ENCODE measurements at regions not wholly inside any gene's neighbourhood (a gene's known extent, or its start where the extent isn't known, plus 50 kb on each side); places are given as distances from the start of the nearest gene placed in this dataset.
A peak's percentile ranks its signal among the peaks of the same experiment; 100 is the strongest.

DNA sequence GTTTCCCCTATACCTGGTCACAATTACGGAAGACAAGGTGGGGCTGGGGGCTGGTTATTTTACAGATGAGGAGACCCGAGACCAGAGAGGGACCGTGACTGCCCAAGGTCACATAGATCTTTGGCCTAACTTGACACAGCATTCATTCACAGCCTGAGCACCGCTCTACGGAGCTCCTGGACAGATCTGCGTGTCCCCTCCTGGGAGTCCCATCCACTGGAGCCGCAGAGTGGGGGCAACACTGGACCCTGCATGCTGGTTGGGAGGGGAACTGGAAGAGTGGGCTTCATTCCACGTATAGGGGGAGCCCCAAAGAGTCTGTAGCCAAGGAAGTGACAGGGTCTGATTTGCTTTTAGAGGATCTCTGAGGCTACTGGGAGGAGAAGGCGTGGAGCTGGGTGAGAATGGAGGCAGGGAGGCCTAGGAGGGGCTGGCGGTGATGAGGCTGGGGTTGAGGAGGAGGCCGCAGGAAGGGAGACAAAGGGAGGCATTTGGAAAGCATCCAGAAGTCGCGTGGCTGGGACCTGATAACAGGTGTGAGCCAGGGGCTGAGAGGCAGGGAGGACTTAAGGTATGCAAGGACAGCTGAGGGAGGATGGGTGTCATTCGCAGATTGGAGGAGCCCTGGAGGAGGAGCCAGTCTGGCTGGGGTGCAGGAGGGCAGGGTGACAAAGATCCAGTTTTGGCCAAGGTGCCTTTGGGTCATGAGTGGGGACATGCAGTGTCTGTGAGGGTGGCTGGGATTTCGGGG, 64.3 kb upstream of the IER5L start:
- dilution Hi-C loops (cut with HindIII; ENCODE audit: low sequenced_read_pairs, unreplicated experiment) (no loop called here), intact Hi-C loops (cut with micrococcal nuclease) (no loop called here), in situ Hi-C loops (cut with MboI; ENCODE audit: low sequenced_read_pairs) (no loop called here)
- no peak for DNase-seq
- no peak overlapping the region for H3K9ac ChIP-seq (ENCODE audit: low read depth, low read length)
- H3K4me1 ChIP-seq (ENCODE audit: control insufficient read depth, insufficient read depth, low read length), result peaks cover 10% of the 10 kb centered on the region; the same call in 1 of the 2 replicates
- 81% methylated on average over 5 of the region's 15 CpGs; no CpG with 5 or more reads in 1 of the 2 experiments for WGBS, 2 experiments (ENCODE audit: extremely low coverage in 2 of 2, insufficient read length in 1 of 2)
- H3K14ac ChIP-seq (replicated peaks; ENCODE audit: low read depth, low read length), result no peak overlapping the region
- no peak overlapping the region; the same call in 1 of the 2 replicates for H2AK5ac ChIP-seq (ENCODE audit: low read depth, low read length)
- H3K79me1 ChIP-seq (ENCODE audit: low read depth in 1 of 2, low read length in 2 of 2), result no peaks in the 10 kb centered on the region
- TF ChIP-seq SMC3 (IDR thresholded peaks at IDR 0.05; ENCODE audit: low read depth, low read length) (no peak), POLR2A (IDR thresholded peaks at IDR 0.05; ENCODE audit: low read depth, low read length) (no peak), BHLHE40 (IDR thresholded peaks at IDR 0.05; ENCODE audit: low read depth, low read length) (no peak), RFX5 (IDR thresholded peaks at IDR 0.05; ENCODE audit: low read depth, low read length) (no peak), CEBPB (IDR thresholded peaks at IDR 0.05; ENCODE audit: low read depth, low read length) (no peak), MAZ (IDR thresholded peaks at IDR 0.05; ENCODE audit: borderline replicate concordance, low read depth, low read length) (no peak), MAFK (IDR thresholded peaks at IDR 0.05; ENCODE audit: low read depth, low read length) (no peak), RCOR1 (IDR thresholded peaks at IDR 0.05; ENCODE audit: insufficient replicate concordance, low read length) (no peak)
- TF ChIP-seq, protein P1, sequence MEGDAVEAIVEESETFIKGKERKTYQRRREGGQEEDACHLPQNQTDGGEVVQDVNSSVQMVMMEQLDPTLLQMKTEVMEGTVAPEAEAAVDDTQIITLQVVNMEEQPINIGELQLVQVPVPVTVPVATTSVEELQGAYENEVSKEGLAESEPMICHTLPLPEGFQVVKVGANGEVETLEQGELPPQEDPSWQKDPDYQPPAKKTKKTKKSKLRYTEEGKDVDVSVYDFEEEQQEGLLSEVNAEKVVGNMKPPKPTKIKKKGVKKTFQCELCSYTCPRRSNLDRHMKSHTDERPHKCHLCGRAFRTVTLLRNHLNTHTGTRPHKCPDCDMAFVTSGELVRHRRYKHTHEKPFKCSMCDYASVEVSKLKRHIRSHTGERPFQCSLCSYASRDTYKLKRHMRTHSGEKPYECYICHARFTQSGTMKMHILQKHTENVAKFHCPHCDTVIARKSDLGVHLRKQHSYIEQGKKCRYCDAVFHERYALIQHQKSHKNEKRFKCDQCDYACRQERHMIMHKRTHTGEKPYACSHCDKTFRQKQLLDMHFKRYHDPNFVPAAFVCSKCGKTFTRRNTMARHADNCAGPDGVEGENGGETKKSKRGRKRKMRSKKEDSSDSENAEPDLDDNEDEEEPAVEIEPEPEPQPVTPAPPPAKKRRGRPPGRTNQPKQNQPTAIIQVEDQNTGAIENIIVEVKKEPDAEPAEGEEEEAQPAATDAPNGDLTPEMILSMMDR (conservative IDR thresholded peaks at IDR 0.05; ENCODE audit: low read depth, low read length), result no peak
- TF ChIP-seq, protein P2, sequence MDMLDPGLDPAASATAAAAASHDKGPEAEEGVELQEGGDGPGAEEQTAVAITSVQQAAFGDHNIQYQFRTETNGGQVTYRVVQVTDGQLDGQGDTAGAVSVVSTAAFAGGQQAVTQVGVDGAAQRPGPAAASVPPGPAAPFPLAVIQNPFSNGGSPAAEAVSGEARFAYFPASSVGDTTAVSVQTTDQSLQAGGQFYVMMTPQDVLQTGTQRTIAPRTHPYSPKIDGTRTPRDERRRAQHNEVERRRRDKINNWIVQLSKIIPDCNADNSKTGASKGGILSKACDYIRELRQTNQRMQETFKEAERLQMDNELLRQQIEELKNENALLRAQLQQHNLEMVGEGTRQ (IDR thresholded peaks at IDR 0.05; ENCODE audit: low read depth, low read length), result no peak
- TF ChIP-seq, protein P3, sequence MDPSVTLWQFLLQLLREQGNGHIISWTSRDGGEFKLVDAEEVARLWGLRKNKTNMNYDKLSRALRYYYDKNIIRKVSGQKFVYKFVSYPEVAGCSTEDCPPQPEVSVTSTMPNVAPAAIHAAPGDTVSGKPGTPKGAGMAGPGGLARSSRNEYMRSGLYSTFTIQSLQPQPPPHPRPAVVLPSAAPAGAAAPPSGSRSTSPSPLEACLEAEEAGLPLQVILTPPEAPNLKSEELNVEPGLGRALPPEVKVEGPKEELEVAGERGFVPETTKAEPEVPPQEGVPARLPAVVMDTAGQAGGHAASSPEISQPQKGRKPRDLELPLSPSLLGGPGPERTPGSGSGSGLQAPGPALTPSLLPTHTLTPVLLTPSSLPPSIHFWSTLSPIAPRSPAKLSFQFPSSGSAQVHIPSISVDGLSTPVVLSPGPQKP (IDR thresholded peaks at IDR 0.05; ENCODE audit: borderline replicate concordance, low read depth, low read length), result no peak
- peak overlapping the region; percentile 53 for H2AFZ ChIP-seq (replicated peaks; ENCODE audit: low read length, poor library complexity)
- H3K4ac ChIP-seq (ENCODE audit: low read depth, low read length), result peak overlapping the region; percentile 39; the same call in 1 of the 2 replicates
- H3K56ac ChIP-seq (ENCODE audit: extremely low read depth, insufficient read depth, low read length), result no peak overlapping the region
- peak overlapping the region in 1 of 2 experiments; percentile 39; a peak in 1 of 4 replicates for H4K8ac ChIP-seq (ENCODE audit: low read depth in 2 of 2, low read length in 2 of 2)
- H2BK120ac ChIP-seq (ENCODE audit: low read depth, low read length), result no peak overlapping the region
- no peak overlapping the region for H3K4me3 ChIP-seq (ENCODE audit: insufficient read depth, low read depth, low read length)
- H3K4me2 ChIP-seq (ENCODE audit: low read depth, low read length), result no peak overlapping the region
- no peaks in the 10 kb centered on the region; the same call in 1 of the 2 replicates for H3K9me1 ChIP-seq (ENCODE audit: insufficient read depth, low read length)
- no peak overlapping the region for H2BK5ac ChIP-seq (ENCODE audit: low read depth, low read length, poor library complexity, severe bottlenecking)
- POLR2A ChIA-PET (ENCODE audit: unreplicated experiment), result no interaction called here
- no peaks in the 10 kb centered on the region for H3K36me3 ChIP-seq (ENCODE audit: control insufficient read depth, insufficient read depth, low read length)
- no peaks in the 10 kb centered on the region for H3K9me3 ChIP-seq (ENCODE audit: control insufficient read depth, insufficient read depth, low read length)
- H3K27ac ChIP-seq (ENCODE audit: insufficient read depth, low read length), result no peak overlapping the region
- no peaks in the 10 kb centered on the region for H4K20me1 ChIP-seq (ENCODE audit: insufficient read depth, low read length)
- no peak overlapping the region for H3K23ac ChIP-seq (ENCODE audit: low read depth, low read length)
- no peak overlapping the region for H4K91ac ChIP-seq (ENCODE audit: insufficient read depth, low read depth, low read length)
- no peak overlapping the region for H2BK15ac ChIP-seq (ENCODE audit: low read depth, low read length)
- H2BK20ac ChIP-seq (ENCODE audit: low read depth, low read length), result no peak overlapping the region
- CTCF ChIA-PET, result no interaction called here
- no peak for ATAC-seq (ENCODE audit: low read depth)
- no peaks in the 10 kb centered on the region; the same call in 1 of the 2 replicates for H3K27me3 ChIP-seq (ENCODE audit: control insufficient read depth, insufficient read depth, low read length)
- peak overlapping the region; percentile 61 for H2AK9ac ChIP-seq (replicated peaks; ENCODE audit: low read depth, low read length, poor library complexity)
- H4K5ac ChIP-seq (ENCODE audit: low read depth, low read length), result peak overlapping the region; percentile 15; the same call in 1 of the 2 replicates
- BruUV-seq (replicated peaks), result no TSS peak
- H3K18ac ChIP-seq (ENCODE audit: low read depth, low read length), result no peak overlapping the region
